RWPE1 (cell line): ENCODE measurements at regions not wholly inside any gene's neighbourhood (a gene's known extent, or its start where the extent isn't known, plus 50 kb on each side); places are given as distances from the start of the nearest gene placed in this dataset.

ENCODE experiments used
- CTCF ChIA-PET: fragments of 350-600 bp; sonication (Branson Sonifier 250); formaldehyde crosslinking; extraction: SDS; loops from one replicate; lab custom pipeline; 2021; lab: Yijun Ruan, JAX
- POLR2A ChIA-PET: fragments of 400-600 bp; formaldehyde crosslinking; extraction: SDS; loops from one replicate; lab custom pipeline; 2020; ENCODE audit warnings: antibody characterized with exemption; ENCODE audit not compliant: low non-redundant PET; lab: Yijun Ruan, JAX
- DNase-seq: peaks from one replicate; pipeline ENCODE4 v3.0.0; 2012; ENCODE audit warnings: low spot score
- H3K27ac ChIP-seq: fragments of 450-650 bp; 2 replicates; pipeline ENCODE4 v1.5.1; 2017
- CTCF ChIP-seq: fragments of 450-650 bp; conservative IDR thresholded peaks from 2 replicates; pipeline ENCODE4 v1.5.1; 2017; ENCODE audit warnings: low read depth, mild to moderate bottlenecking

GRCh38 chr6:9412951-9413559 is 977.7 kb upstream of the SLC35B3 start:
- DNase-seq, result peak; percentile 14
- peak; percentile 21; the same call in 1 of the 2 replicates for TF ChIP-seq CTCF
- no peak overlapping the region for H3K27ac ChIP-seq
- CTCF ChIA-PET, result no interaction called here
- POLR2A ChIA-PET, result no interaction called here

- CTCF ChIA-PET, result no interaction called here
- H3K27ac ChIP-seq, result no peak overlapping the region
- POLR2A ChIA-PET, result no interaction called here
- DNase-seq, result no peak
- TF ChIP-seq CTCF, result no peak
Measured at GRCh38 chr6:9409126-9409525, 973.8 kb upstream of the SLC35B3 start.

GRCh38 chr6:9408402-9409117 is 973.2 kb upstream of the SLC35B3 start:
- no peak for TF ChIP-seq CTCF
- ChIA-PET CTCF (no interaction called here), POLR2A (no interaction called here)
- no peak overlapping the region for H3K27ac ChIP-seq
- DNase-seq, result no peak

GRCh38 chr6:9405825-9406224 is 970.5 kb upstream of the SLC35B3 start:
- TF ChIP-seq CTCF, result no peak
- H3K27ac ChIP-seq, result no peak overlapping the region
- CTCF ChIA-PET, result no interaction called here
- POLR2A ChIA-PET, result no interaction called here
- DNase-seq, result no peak

GRCh38 chr6:9405369-9405768 is 970.0 kb upstream of the SLC35B3 start:
- DNase-seq, result peak; percentile 76
- CTCF ChIA-PET, result no interaction called here
- TF ChIP-seq CTCF, result no peak
- no peak overlapping the region for H3K27ac ChIP-seq
- POLR2A ChIA-PET, result no interaction called here

GRCh38 chr6:9404351-9405146 is 969.2 kb upstream of the SLC35B3 start:
- ChIA-PET CTCF (interaction anchor here (0.7 kb wide), 1 partner anchor 962 kb away, joined by 3 read pairs; no protein-coding TSS in a partner anchor), POLR2A (no interaction called here)
- no peak for TF ChIP-seq CTCF
- DNase-seq, result no peak
- H3K27ac ChIP-seq, result peak overlapping the region; percentile 25; the same call in 1 of the 2 replicates
